Liver (tissue), 8 donors: ENCODE measurements at regions not wholly inside any gene's neighbourhood (a gene's known extent, or its start where the extent isn't known, plus 50 kb on each side); places are given as distances from the start of the nearest gene placed in this dataset.

Source experiments
- DNase-seq: peaks from one replicate; pipeline ENCODE4 v3.0.0-alpha.2; 2017; ENCODE audit warnings: low spot score
- H3K27ac ChIP-seq, 2 donors: one replicate each; pipeline ENCODE4 v1.7.0; 2013; ENCODE audit warnings: inconsistent platforms in 2 of 2, low read length in 2 of 2, control low read depth in 1 of 2, low read depth in 1 of 2, mild to moderate bottlenecking in 1 of 2
- H3K27me3 ChIP-seq, 4 donors: one replicate each; pipeline versions ENCODE4 v1.6.1 to v1.7.0; 2013; ENCODE audit warnings: low read length in 3 of 4, inconsistent platforms in 1 of 4, mild to moderate bottlenecking in 1 of 4, moderate library complexity in 1 of 4; ENCODE audit not compliant: control insufficient read depth in 4 of 4, insufficient read depth in 4 of 4
- H3K36me3 ChIP-seq, 4 donors: one replicate each; pipeline versions ENCODE4 v1.6.1 to v1.7.0; 2013; ENCODE audit warnings: low read length in 3 of 4, mild to moderate bottlenecking in 3 of 4, low read depth in 1 of 4, moderate library complexity in 1 of 4; ENCODE audit not compliant: control insufficient read depth in 4 of 4, insufficient read depth in 3 of 4
- H3K4me1 ChIP-seq, 4 donors: one replicate each; pipeline versions ENCODE4 v1.6.1 to v1.7.0; 2013; ENCODE audit warnings: low read length in 3 of 4, mild to moderate bottlenecking in 3 of 4, moderate library complexity in 1 of 4; ENCODE audit not compliant: control insufficient read depth in 4 of 4, insufficient read depth in 4 of 4
- H3K4me3 ChIP-seq, 3 donors: one replicate each; pipeline versions ENCODE4 v1.6.1 to v1.7.0; 2013; ENCODE audit warnings: low read length in 3 of 3, control low read depth in 1 of 3, low read depth in 1 of 3, mild to moderate bottlenecking in 1 of 3
- H3K9ac ChIP-seq, 2 donors: one replicate each; pipeline ENCODE4 v1.7.0; 2013; ENCODE audit warnings: low read length in 2 of 2, mild to moderate bottlenecking in 2 of 2, moderate library complexity in 2 of 2, control low read depth in 1 of 2, low read depth in 1 of 2
- H3K9me3 ChIP-seq, 4 donors: one replicate each; pipeline versions ENCODE4 v1.6.1 to v1.7.0; 2013; ENCODE audit warnings: low read length in 3 of 4; ENCODE audit not compliant: control insufficient read depth in 4 of 4
- EGR1 ChIP-seq, 2 donors: IDR thresholded peaks; 2 replicates each; pipeline ENCODE4 v1.6.1; 2016 to 2018; ENCODE audit warnings: antibody characterized with exemption in 2 of 2, low read depth in 2 of 2
- FOXA1 ChIP-seq: IDR thresholded peaks from 2 replicates; pipeline ENCODE4 v1.6.1; 2016; ENCODE audit warnings: antibody characterized with exemption
- FOXA2 ChIP-seq: IDR thresholded peaks from 2 replicates; pipeline ENCODE4 v1.6.1; 2016; ENCODE audit warnings: antibody characterized with exemption
- GABPA ChIP-seq, 2 donors: IDR thresholded peaks in 1 of 2; conservative IDR thresholded peaks in 1 of 2; 2 replicates each; pipeline ENCODE4 v1.6.1; 2016; ENCODE audit warnings: antibody characterized with exemption in 2 of 2, mild to moderate bottlenecking in 1 of 2, moderate library complexity in 1 of 2
- HNF4A ChIP-seq, 2 donors: conservative IDR thresholded peaks; 2 replicates each; pipeline ENCODE4 v1.6.1; 2016; ENCODE audit warnings: antibody characterized with exemption in 2 of 2, mild to moderate bottlenecking in 2 of 2
- HNF4G ChIP-seq: IDR thresholded peaks from 2 replicates; pipeline ENCODE4 v1.6.1; 2016; ENCODE audit warnings: antibody characterized with exemption
- MAX ChIP-seq: IDR thresholded peaks from 2 replicates; pipeline ENCODE4 v1.6.1; 2016; ENCODE audit warnings: antibody characterized with exemption
- NR2F2 ChIP-seq: IDR thresholded peaks from 2 replicates; pipeline ENCODE4 v1.6.1; 2016; ENCODE audit warnings: antibody characterized with exemption
- REST ChIP-seq: IDR thresholded peaks from 2 replicates; pipeline ENCODE4 v1.6.1; 2016; ENCODE audit warnings: antibody characterized with exemption, mild to moderate bottlenecking
- RXRA ChIP-seq, 2 donors: IDR thresholded peaks; 2 replicates each; pipeline ENCODE4 v1.6.1; 2017 to 2018; ENCODE audit warnings: antibody characterized with exemption in 2 of 2, mild to moderate bottlenecking in 1 of 2
- TAF1 ChIP-seq: conservative IDR thresholded peaks from 2 replicates; pipeline ENCODE4 v1.6.1; 2016; ENCODE audit warnings: antibody characterized with exemption, mild to moderate bottlenecking
- YY1 ChIP-seq: IDR thresholded peaks from 2 replicates; pipeline ENCODE4 v1.6.1; 2016; ENCODE audit warnings: antibody characterized with exemption, mild to moderate bottlenecking
- WGBS: extraction: QIAGEN DNeasy Blood & Tissue Kit; methylation state at CpG from one replicate; pipeline ENCODE4 v1.1.7; 2013; 5-methylcytosine and 5-hydroxymethylcytosine counted together
- TF ChIP-seq, protein P1 (sequence below): fragments of 150-350 bp; IDR thresholded peaks from 2 replicates; pipeline ENCODE4 v1.5.1; 2017; ENCODE audit warnings: improper control_type of control experiment, low read depth, low read length; ENCODE audit not compliant: missing input control
- TF ChIP-seq, protein P2 (sequence below): IDR thresholded peaks from 2 replicates; pipeline ENCODE4 v1.6.1; 2016; ENCODE audit warnings: antibody characterized with exemption
- TF ChIP-seq, protein P3 (sequence below): IDR thresholded peaks from 2 replicates; pipeline ENCODE4 v1.6.1; 2016; ENCODE audit warnings: antibody characterized with exemption
- donor health status: healthy.
- donor health status: healthy.
- donor health status: healthy.
- donor health status: healthy.
- donor health status: healthy.

- TF ChIP-seq HNF4G (no peak), YY1 (no peak), RXRA (IDR thresholded peaks at IDR 0.05) (no peak), NR2F2 (no peak), HNF4A (conservative IDR thresholded peaks at IDR 0.05) (no peak), FOXA2 (no peak)
Measured at GRCh38 chr16:5885521-5885920, 787.9 kb upstream of the EEF2KMT start (continued).

DNA sequence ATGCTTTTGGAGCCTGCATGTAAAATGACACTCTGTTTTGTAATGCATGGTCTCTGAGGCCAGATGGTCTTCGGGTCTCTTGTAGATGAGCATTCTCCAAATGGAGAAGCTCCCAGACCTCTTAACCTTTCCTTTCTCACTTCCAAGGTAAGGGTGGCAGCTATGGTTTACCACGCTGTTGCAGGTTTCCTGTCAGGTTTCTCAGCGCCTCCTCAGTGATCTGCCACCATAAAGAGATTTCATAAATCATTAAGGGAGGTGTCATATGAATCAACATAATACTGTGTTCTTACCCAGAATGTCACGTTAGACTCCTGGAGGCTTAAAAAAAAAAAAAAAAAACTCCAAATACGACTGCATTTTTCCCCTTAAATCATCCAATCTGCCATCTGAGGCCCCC is 787.4 kb upstream of the EEF2KMT start:
- Histone ChIP-seq H3K36me3 (no peaks in the 10 kb centered on the region), H3K27me3 (peaks cover 0 to 3% (median 0%) of the 10 kb centered on the region in 4 donors), H3K27ac (no peak overlapping the region), H3K9me3 (no peaks in the 10 kb centered on the region), H3K9ac (no peak overlapping the region), H3K4me1 (no peaks in the 10 kb centered on the region), H3K4me3 (no peak overlapping the region)
- TF ChIP-seq FOXA2 (no peak), MAX (no peak), HNF4G (no peak)
- WGBS: 62% methylated on average over 5 of the region's 5 CpGs
- DNase-seq: no peak

GRCh38 chr16:5884339-5884738 is 786.7 kb upstream of the EEF2KMT start:
- Histone ChIP-seq H3K9me3 (no peaks in the 10 kb centered on the region), H3K9ac (no peak overlapping the region), H3K4me3 (no peak overlapping the region), H3K4me1 (no peaks in the 10 kb centered on the region), H3K27ac (no peak overlapping the region), H3K36me3 (no peaks in the 10 kb centered on the region), H3K27me3 (peaks cover 0 to 3% (median 0%) of the 10 kb centered on the region in 4 donors)
- WGBS: 70% methylated on average over 8 of the region's 8 CpGs
- TF ChIP-seq REST (no peak), FOXA1 (no peak), EGR1 (IDR thresholded peaks at IDR 0.05; ENCODE audit: low read depth in 2 of 2) (no peak), RXRA (IDR thresholded peaks at IDR 0.05) (no peak), TAF1 (no peak), YY1 (no peak), MAX (no peak), GABPA (IDR thresholded peaks at IDR 0.05 in 1 of 2, conservative IDR thresholded peaks at IDR 0.05 in 1 of 2) (no peak), HNF4G (no peak)
- TF ChIP-seq, protein P1, sequence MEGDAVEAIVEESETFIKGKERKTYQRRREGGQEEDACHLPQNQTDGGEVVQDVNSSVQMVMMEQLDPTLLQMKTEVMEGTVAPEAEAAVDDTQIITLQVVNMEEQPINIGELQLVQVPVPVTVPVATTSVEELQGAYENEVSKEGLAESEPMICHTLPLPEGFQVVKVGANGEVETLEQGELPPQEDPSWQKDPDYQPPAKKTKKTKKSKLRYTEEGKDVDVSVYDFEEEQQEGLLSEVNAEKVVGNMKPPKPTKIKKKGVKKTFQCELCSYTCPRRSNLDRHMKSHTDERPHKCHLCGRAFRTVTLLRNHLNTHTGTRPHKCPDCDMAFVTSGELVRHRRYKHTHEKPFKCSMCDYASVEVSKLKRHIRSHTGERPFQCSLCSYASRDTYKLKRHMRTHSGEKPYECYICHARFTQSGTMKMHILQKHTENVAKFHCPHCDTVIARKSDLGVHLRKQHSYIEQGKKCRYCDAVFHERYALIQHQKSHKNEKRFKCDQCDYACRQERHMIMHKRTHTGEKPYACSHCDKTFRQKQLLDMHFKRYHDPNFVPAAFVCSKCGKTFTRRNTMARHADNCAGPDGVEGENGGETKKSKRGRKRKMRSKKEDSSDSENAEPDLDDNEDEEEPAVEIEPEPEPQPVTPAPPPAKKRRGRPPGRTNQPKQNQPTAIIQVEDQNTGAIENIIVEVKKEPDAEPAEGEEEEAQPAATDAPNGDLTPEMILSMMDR: no peak
- TF ChIP-seq, protein P2, sequence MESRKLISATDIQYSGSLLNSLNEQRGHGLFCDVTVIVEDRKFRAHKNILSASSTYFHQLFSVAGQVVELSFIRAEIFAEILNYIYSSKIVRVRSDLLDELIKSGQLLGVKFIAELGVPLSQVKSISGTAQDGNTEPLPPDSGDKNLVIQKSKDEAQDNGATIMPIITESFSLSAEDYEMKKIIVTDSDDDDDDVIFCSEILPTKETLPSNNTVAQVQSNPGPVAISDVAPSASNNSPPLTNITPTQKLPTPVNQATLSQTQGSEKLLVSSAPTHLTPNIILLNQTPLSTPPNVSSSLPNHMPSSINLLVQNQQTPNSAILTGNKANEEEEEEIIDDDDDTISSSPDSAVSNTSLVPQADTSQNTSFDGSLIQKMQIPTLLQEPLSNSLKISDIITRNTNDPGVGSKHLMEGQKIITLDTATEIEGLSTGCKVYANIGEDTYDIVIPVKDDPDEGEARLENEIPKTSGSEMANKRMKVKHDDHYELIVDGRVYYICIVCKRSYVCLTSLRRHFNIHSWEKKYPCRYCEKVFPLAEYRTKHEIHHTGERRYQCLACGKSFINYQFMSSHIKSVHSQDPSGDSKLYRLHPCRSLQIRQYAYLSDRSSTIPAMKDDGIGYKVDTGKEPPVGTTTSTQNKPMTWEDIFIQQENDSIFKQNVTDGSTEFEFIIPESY: no peak
- TF ChIP-seq, protein P3, sequence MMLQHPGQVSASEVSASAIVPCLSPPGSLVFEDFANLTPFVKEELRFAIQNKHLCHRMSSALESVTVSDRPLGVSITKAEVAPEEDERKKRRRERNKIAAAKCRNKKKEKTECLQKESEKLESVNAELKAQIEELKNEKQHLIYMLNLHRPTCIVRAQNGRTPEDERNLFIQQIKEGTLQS: no peak
- DNase-seq: no peak
